ENCODE measurements at regions not wholly inside any gene's neighbourhood (a gene's known extent, or its start where the extent isn't known, plus 50 kb on each side); places are given as distances from the start of the nearest gene placed in this dataset.

DNA sequence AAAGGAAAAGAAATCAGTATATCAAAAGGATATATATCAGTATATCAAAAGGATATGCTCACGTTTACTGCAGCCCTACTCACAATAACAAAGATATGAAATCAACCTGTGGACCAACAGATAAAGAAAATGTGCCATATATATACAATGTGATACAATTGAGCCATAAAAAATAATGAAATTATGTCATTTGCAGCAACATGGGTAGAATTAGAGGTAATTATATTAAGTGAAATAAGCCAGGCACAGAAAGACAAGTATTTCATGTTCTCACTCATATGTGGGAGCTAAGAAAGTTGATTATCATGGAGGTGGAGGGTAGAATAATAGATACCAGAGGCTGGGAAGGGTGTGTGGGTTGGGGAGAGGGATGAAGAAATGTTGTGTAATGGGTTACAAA is 102.9 kb upstream of the MARCKS start:
- Histone ChIP-seq H3K27me3 (ENCODE audit: low read depth) (no peaks in the 10 kb centered on the region), H3K36me3 (no peaks in the 10 kb centered on the region), H3K4me1 (no peaks in the 10 kb centered on the region), H3K9me3 (no peaks in the 10 kb centered on the region), H3K27ac (no peak overlapping the region), H3K4me3 (no peak overlapping the region)
- intact Hi-C loops (cut with DNase I), result no loop called here
- ATAC-seq (no peak), DNase-seq (no peak)
- TF ChIP-seq, protein P1, sequence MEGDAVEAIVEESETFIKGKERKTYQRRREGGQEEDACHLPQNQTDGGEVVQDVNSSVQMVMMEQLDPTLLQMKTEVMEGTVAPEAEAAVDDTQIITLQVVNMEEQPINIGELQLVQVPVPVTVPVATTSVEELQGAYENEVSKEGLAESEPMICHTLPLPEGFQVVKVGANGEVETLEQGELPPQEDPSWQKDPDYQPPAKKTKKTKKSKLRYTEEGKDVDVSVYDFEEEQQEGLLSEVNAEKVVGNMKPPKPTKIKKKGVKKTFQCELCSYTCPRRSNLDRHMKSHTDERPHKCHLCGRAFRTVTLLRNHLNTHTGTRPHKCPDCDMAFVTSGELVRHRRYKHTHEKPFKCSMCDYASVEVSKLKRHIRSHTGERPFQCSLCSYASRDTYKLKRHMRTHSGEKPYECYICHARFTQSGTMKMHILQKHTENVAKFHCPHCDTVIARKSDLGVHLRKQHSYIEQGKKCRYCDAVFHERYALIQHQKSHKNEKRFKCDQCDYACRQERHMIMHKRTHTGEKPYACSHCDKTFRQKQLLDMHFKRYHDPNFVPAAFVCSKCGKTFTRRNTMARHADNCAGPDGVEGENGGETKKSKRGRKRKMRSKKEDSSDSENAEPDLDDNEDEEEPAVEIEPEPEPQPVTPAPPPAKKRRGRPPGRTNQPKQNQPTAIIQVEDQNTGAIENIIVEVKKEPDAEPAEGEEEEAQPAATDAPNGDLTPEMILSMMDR (IDR thresholded peaks at IDR 0.05), result no peak

DNA sequence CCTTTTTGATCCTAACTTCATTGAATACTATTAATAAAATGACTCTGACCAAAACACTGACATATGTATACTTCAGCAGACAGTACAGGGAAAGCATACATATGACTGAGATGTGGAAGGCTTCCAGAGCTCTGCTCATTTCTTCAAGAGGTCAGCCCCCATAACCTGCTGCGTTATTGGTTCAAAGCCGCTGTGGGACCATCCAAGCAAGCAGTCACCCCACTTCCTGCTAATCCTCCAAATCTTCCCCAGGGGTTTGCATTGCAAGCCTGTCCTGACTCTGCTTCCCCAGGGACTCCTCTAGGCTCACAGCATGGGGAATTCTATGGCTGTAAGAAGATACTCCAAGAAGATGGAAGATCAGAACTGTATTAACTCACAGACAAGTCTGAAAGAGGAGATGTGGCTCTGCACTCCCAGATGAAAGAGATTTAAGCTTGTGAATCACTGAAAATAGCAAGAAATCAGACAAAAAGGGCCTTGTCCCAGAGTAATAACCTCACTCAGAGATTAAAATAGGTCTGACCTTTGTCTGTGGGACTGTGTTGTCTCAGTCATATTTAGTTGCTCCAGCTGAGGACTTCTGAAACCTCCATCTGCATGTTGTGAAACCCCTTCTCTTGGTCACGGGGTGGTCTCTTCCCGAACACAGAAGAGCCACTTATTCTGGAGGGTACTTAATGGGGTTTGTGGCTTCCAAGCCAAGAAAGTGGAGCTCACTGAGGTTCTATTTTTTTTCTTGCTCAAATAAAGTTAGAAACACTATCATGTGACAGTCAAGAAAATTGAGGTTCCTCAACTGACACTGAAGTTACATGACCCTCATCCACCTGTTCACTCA is 101.5 kb upstream of the MARCKS start:
- TF ChIP-seq, protein P1 (IDR thresholded peaks at IDR 0.05), result no peak
- intact Hi-C loops (cut with DNase I), result no loop called here
- Histone ChIP-seq H3K4me3 (no peak overlapping the region), H3K36me3 (no peaks in the 10 kb centered on the region), H3K4me1 (no peaks in the 10 kb centered on the region), H3K27ac (no peak overlapping the region), H3K27me3 (ENCODE audit: low read depth) (no peaks in the 10 kb centered on the region), H3K9me3 (no peaks in the 10 kb centered on the region)
- DNase-seq (no peak), ATAC-seq (no peak)

DNA sequence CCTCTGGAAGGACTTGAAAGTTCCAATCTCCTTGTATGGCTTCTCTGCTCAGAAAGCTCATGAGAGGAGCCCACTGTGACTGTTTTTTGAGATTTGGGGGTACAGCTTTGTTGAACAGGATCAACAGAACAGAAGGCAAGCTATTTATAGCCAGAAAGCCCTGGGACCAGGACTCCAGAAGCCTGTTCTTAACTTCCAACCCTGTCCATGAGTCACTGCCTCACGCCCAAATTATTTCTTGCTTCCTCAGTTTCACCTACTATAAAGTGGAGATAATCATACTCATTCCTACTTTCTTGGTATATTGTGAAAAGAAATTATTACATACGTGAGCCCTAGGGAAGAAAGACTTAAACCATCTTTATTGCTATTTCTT is 100.9 kb upstream of the MARCKS start:
- TF ChIP-seq, protein P1 (IDR thresholded peaks at IDR 0.05), result no peak
- H3K36me3 ChIP-seq, result no peaks in the 10 kb centered on the region

DNA sequence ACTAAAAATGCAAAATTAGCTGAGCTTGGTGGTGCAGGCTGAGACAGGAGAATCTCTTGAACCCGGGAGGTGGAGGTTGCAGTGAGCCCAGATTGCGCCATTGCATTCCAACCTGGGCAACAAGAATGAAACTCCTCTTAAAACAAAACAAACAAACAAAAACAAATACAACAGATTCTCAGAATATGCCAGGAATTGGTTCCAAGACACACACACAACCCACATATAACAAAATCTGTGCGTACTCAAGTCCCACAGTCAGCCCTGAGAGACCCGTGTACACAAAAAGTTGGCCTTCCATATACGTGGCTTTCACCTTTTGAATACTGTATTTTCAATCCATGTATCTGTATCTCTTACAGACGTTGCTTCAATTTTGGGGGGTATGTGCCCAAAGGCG is 98.9 kb upstream of the MARCKS start:
- ATAC-seq, result no peak
- Histone ChIP-seq H3K36me3 (no peaks in the 10 kb centered on the region), H3K4me3 (no peak overlapping the region), H3K27ac (no peak overlapping the region), H3K4me1 (peaks cover 6% of the 10 kb centered on the region), H3K27me3 (ENCODE audit: low read depth) (no peaks in the 10 kb centered on the region), H3K9me3 (no peaks in the 10 kb centered on the region)
- intact Hi-C loops (cut with DNase I), result no loop called here
- TF ChIP-seq, protein P1 (IDR thresholded peaks at IDR 0.05), result no peak
- DNase-seq, result no peak

More for the DNA sequence above, 100.9 kb upstream of the MARCKS start:
- Histone ChIP-seq H3K4me3 (no peak overlapping the region), H3K9me3 (no peaks in the 10 kb centered on the region), H3K27me3 (ENCODE audit: low read depth) (no peaks in the 10 kb centered on the region), H3K27ac (no peak overlapping the region), H3K4me1 (no peaks in the 10 kb centered on the region)
- ATAC-seq (no peak), DNase-seq (no peak)
- intact Hi-C loops (cut with DNase I), result no loop called here

DNA sequence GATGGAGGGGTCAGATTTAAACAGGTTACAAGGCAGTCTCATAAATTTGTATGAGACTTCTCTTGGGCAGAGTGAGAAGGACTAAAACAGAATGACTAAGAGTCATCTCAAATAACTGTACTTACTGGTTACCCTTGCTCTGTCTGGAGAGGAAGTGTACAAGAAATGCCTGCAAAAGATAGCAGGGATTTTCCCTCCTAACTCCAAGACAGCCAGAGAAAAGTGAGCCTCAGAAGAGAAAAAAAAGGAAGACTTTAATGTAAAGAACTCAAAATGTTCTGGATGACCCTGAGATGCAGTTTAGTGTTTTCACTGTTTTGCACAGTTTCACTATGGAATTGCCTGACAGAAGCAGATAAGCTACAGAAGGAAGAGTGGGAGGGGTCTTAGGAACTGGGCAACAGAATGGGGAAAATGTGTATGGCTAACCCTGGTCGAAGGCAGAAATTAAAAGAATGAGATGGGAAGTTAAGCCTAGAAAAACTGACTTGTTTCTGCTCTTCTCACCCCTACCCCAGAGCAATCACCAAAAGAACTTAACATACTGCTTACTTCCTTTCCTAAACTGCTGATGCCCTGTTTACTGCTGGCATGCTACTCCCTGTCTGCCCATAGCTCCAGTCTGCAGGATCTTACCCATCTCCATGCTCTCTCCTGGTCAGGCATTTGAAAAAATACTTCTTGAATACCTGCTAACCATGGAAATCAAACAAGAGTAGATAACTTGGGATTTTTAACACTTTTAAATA is 98.1 kb upstream of the MARCKS start:
- H3K36me3 ChIP-seq, result no peaks in the 10 kb centered on the region
- H3K9me3 ChIP-seq, result no peaks in the 10 kb centered on the region
- TF ChIP-seq, protein P1 (IDR thresholded peaks at IDR 0.05), result no peak
- no peak overlapping the region for H3K4me3 ChIP-seq
- DNase-seq (no peak), ATAC-seq (no peak)
- peaks cover 10% of the 10 kb centered on the region for H3K4me1 ChIP-seq
- intact Hi-C loops (cut with DNase I), result no loop called here
- H3K27ac ChIP-seq, result no peak overlapping the region
- no peaks in the 10 kb centered on the region for H3K27me3 ChIP-seq (ENCODE audit: low read depth)
